DOHH2 (cell line): ENCODE measurements at regions not wholly inside any gene's neighbourhood (a gene's known extent, or its start where the extent isn't known, plus 50 kb on each side); places are given as distances from the start of the nearest gene placed in this dataset.

ENCODE experiments used
- H3F3A ChIP-seq: fragments of 200-600 bp; sonication (generic), shearing (Covaris generic); 2 replicates; pipeline ENCODE4 v1.6.0; 2016; ENCODE audit warnings: antibody characterized with exemption, mild to moderate bottlenecking; ENCODE audit not compliant: control insufficient read depth, insufficient read depth
- H3K27ac ChIP-seq: fragments of 200-600 bp; sonication (generic); 2 replicates; pipeline ENCODE4 v1.5.1; 2014; ENCODE audit warnings: low read depth, mild to moderate bottlenecking, low read length, moderate library complexity
- H3K27me3 ChIP-seq: fragments of 200-600 bp; sonication (generic); 2 replicates; pipeline ENCODE4 v1.6.1; 2014; ENCODE audit warnings: mild to moderate bottlenecking, low read length, mixed read lengths; ENCODE audit not compliant: control insufficient read depth
- H3K36me3 ChIP-seq: fragments of 200-600 bp; sonication (generic); 2 replicates; pipeline ENCODE4 v1.6.1; 2014; ENCODE audit warnings: mild to moderate bottlenecking, low read length, moderate library complexity, mixed read lengths; ENCODE audit not compliant: control insufficient read depth
- H3K4me1 ChIP-seq: fragments of 200-600 bp; sonication (generic); 2 replicates; pipeline ENCODE4 v1.6.1; 2014; ENCODE audit warnings: mild to moderate bottlenecking, low read length, mixed read lengths; ENCODE audit not compliant: control insufficient read depth
- H3K4me2 ChIP-seq: fragments of 200-600 bp; sonication (generic); 2 replicates; pipeline ENCODE4 v1.6.0; 2014; ENCODE audit warnings: mild to moderate bottlenecking, low read length, moderate library complexity
- H3K4me3 ChIP-seq: fragments of 200-600 bp; sonication (generic); 2 replicates; pipeline ENCODE4 v1.5.1; 2014; ENCODE audit warnings: mild to moderate bottlenecking, low read length, mixed read lengths
- H3K79me2 ChIP-seq: fragments of 200-600 bp; sonication (generic); 2 replicates; pipeline ENCODE4 v1.6.1; 2014; ENCODE audit warnings: mild to moderate bottlenecking, low read length, mixed read lengths; ENCODE audit not compliant: control insufficient read depth
- H3K9me2 ChIP-seq: fragments of 200-600 bp; sonication (generic); replicated peaks from 2 replicates; pipeline ENCODE4 v1.6.1; 2014; ENCODE audit warnings: mild to moderate bottlenecking, low read length, mixed read lengths; ENCODE audit not compliant: control insufficient read depth
- H3K9me3 ChIP-seq: fragments of 200-600 bp; sonication (generic); 2 replicates; pipeline ENCODE4 v1.6.1; 2014; ENCODE audit warnings: antibody characterized with exemption, low read length, mixed read lengths; ENCODE audit not compliant: control insufficient read depth, insufficient read depth
- H4K20me1 ChIP-seq: fragments of 200-600 bp; sonication (generic); 2 replicates; pipeline ENCODE4 v1.6.0; 2014; ENCODE audit warnings: low read depth, mild to moderate bottlenecking, antibody characterized with exemption, low read length, moderate library complexity; ENCODE audit not compliant: control insufficient read depth, insufficient read depth
- EZH2phosphoT487 ChIP-seq: fragments of 200-600 bp; sonication (generic); IDR thresholded peaks from 2 replicates; pipeline ENCODE4 v1.6.1; 2017; ENCODE audit warnings: borderline replicate concordance, mild to moderate bottlenecking, antibody characterized with exemption, low read length, moderate library complexity, mixed read lengths
- TF ChIP-seq, protein P1 (sequence below): fragments of 200-600 bp; sonication (generic); IDR thresholded peaks from one replicate; pipeline ENCODE4 v1.5.1; 2014; ENCODE audit warnings: antibody characterized with exemption, mild to moderate bottlenecking, low read depth, low read length; ENCODE audit not compliant: poor library complexity, severe bottlenecking

DNA sequence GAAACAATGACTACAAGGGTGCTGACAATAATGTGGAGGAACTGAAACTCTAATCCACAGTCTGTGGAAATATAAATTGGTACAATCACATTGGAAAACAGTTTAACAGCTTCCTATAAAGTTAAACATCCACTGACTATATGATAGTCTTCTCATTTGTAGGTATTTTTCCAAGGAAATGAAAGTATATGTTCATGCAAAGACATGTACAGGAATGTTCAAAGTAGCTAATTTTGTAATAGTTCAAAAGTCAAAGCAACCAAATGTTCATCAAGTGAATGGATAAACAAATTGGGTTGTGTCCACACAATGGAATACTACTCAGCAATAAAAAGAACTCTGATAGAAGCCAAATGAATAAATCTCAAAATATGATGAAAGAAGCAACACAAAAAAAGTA lies 626.0 kb upstream of the IGFBP3 start:
- no peaks in the 10 kb centered on the region for H3K36me3 ChIP-seq
- no peaks in the 10 kb centered on the region for H3K9me3 ChIP-seq
- H3F3A ChIP-seq = no peaks in the 10 kb centered on the region
- no peak overlapping the region for H3K4me2 ChIP-seq
- no peak overlapping the region for H3K4me3 ChIP-seq
- no peaks in the 10 kb centered on the region for H3K4me1 ChIP-seq
- H3K27ac ChIP-seq = no peak overlapping the region
- no peaks in the 10 kb centered on the region for H3K27me3 ChIP-seq
- no peaks in the 10 kb centered on the region for H4K20me1 ChIP-seq
- H3K9me2 ChIP-seq = peaks cover 4% of the 10 kb centered on the region; the same call in 1 of the 2 replicates
- H3K79me2 ChIP-seq = no peaks in the 10 kb centered on the region
- TF ChIP-seq, protein P1, sequence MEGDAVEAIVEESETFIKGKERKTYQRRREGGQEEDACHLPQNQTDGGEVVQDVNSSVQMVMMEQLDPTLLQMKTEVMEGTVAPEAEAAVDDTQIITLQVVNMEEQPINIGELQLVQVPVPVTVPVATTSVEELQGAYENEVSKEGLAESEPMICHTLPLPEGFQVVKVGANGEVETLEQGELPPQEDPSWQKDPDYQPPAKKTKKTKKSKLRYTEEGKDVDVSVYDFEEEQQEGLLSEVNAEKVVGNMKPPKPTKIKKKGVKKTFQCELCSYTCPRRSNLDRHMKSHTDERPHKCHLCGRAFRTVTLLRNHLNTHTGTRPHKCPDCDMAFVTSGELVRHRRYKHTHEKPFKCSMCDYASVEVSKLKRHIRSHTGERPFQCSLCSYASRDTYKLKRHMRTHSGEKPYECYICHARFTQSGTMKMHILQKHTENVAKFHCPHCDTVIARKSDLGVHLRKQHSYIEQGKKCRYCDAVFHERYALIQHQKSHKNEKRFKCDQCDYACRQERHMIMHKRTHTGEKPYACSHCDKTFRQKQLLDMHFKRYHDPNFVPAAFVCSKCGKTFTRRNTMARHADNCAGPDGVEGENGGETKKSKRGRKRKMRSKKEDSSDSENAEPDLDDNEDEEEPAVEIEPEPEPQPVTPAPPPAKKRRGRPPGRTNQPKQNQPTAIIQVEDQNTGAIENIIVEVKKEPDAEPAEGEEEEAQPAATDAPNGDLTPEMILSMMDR = no peak
- TF ChIP-seq EZH2phosphoT487 = no peak

GRCh38 chr7:46545790-46546189 lies 624.7 kb upstream of the IGFBP3 start:
- H3K27me3 ChIP-seq = no peaks in the 10 kb centered on the region
- H3K27ac ChIP-seq = no peak overlapping the region
- no peaks in the 10 kb centered on the region for H3K79me2 ChIP-seq
- no peak overlapping the region for H3K4me3 ChIP-seq
- H3K9me2 ChIP-seq = peaks cover 4% of the 10 kb centered on the region; the same call in 1 of the 2 replicates
- H3K9me3 ChIP-seq = no peaks in the 10 kb centered on the region
- H4K20me1 ChIP-seq = no peaks in the 10 kb centered on the region
- no peaks in the 10 kb centered on the region for H3K36me3 ChIP-seq
- H3F3A ChIP-seq = no peaks in the 10 kb centered on the region
- H3K4me1 ChIP-seq = no peaks in the 10 kb centered on the region
- TF ChIP-seq EZH2phosphoT487 = no peak
- TF ChIP-seq, protein P1 = no peak
- H3K4me2 ChIP-seq = no peak overlapping the region

- Histone ChIP-seq H3K79me2 (no peaks in the 10 kb centered on the region), H3K4me2 (no peak overlapping the region), H3K27me3 (no peaks in the 10 kb centered on the region), H3K36me3 (no peaks in the 10 kb centered on the region), H3K9me3 (no peaks in the 10 kb centered on the region), H3K27ac (no peak overlapping the region), H3K9me2 (peaks cover 4% of the 10 kb centered on the region; the same call in 1 of the 2 replicates), H4K20me1 (no peaks in the 10 kb centered on the region), H3K4me1 (no peaks in the 10 kb centered on the region), H3F3A (no peaks in the 10 kb centered on the region), H3K4me3 (no peak overlapping the region)
- TF ChIP-seq, protein P1 = no peak
- TF ChIP-seq EZH2phosphoT487 = no peak
Observed at GRCh38 chr7:46544396-46545008, 623.4 kb upstream of the IGFBP3 start.
